GM12872 (cell line): ENCODE measurements at regions not wholly inside any gene's neighbourhood (a gene's known extent, or its start where the extent isn't known, plus 50 kb on each side); places are given as distances from the start of the nearest gene placed in this dataset.

Experiments
- CTCF ChIP-seq: IDR thresholded peaks from 3 replicates; pipeline ENCODE4 v1.5.1; 2011; ENCODE audit warnings: low read depth, mild to moderate bottlenecking, low read length, moderate library complexity; ENCODE audit not compliant: insufficient read depth

DNA sequence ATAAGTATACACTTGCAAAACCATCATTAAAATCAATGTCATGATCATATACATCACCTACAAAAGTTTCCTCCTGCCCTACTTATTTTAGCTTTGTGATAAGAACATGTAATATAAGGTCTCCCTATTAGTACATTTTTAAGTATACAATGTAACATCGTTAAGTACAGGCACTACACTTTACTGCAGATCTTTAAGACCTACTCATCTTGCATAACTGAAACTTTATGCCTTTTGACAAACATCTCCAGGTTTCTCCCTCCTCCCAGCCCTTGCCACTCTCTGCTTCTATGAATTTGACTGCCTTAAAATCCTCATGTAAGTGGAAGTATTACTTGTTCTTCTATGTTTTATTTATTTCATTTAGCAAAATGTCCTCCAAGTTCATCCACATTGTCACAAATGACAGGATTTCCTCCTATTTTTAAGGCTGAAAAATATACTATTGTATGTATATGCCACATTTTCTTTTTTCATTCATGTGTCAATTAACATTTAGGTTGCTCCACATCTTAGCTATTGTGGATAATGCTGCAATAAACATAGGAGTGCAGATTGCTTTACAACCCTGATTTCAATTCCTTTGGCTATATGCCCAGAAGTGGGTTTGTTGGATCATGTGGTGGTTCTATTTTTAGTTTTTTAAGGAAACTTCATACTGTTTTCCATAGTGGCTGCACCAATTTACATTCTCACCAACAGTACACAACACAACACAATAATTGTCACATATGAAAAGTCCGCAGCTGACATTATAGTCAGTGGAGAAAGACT lies 471.1 kb upstream of the ANO3 start:
- TF ChIP-seq CTCF: no peak

DNA sequence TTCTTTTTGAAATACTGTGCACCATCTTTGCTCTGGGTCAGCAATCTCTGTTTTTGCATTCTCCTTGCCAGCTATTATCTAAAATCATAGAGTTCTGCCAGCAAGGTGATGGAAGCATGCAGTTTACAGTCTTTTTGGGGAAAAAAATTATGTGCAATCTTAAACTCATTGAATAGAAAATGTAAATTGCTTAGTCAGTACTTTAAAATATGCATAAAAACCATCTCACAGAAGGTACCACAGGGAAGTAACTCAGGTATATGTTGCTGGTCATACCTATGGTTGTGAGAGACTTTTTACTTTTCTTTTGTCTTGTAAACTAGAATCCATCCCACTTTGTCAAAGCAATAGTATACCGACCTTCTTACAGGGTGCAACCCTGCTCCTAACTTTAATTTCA lies 469.8 kb upstream of the ANO3 start:
- no peak for TF ChIP-seq CTCF

DNA sequence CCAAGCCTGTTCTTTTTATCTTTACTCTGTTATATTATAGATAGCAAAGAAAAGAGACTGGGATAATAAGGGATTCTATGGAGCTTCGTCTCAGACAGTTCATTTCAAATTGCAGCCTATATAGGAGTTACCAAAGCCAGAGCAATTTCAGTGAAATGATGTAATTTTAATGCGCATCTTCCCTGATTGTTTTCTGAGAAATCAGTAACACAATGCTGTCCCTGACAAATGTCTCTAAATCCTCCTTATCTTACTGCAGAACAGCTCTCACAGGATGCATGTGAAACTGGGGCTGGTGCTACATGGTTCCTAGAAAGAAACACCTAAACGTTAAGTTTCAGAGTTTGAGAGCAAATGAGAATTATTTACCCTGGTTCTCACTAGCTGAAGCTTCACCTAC lies 467.9 kb upstream of the ANO3 start:
- TF ChIP-seq CTCF: no peak

DNA sequence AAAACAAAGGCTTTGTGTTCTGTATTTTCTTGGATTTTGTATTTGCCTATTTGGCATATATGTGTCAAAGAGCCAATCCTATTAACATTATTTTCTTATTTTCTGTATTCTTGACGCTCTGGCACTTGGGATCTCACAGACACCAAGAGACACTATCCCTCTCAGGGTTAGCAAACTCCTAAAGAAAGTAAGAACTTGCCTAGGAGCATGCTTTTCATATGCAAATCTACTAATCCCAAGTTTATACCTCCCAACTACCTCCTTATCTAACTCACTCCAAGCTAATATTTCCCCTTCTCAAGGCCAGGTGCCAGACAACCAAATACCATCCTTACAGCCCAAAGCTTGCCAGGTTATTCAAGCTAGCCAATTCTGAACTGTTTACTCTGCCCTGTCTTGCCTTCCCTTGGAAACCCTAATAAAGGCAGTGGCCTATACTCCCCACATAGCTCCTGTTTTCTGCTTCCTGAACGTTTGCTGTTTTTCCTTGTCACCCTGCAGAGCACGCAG lies 455.4 kb upstream of the ANO3 start:
- no peak for TF ChIP-seq CTCF

DNA sequence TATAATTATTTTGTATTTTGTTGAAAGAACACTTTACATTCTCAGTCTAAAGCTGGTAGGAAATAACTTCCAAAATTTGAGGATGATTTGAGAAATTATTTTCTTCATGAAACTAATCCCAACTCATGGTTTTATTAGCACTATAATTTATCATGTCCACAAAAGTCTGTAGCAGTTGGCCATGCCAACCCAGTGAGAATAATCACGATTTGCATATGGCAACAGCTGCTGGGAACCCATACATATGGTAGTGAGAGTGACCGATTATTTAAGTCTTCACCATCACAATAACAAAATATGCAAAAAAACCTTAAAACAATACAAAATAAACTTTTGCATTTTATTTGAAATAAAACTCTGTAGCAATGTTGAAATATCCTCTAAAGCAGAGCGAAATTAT lies 445.9 kb upstream of the ANO3 start:
- no peak for TF ChIP-seq CTCF

- TF ChIP-seq CTCF: no peak
Observed at GRCh38 chr11:25890626-25891260, 441.2 kb upstream of the ANO3 start.

- TF ChIP-seq CTCF: no peak
Observed at GRCh38 chr11:25891960-25892359, 440.0 kb upstream of the ANO3 start.
